ENCODE measurements at regions not wholly inside any gene's neighbourhood (a gene's known extent, or its start where the extent isn't known, plus 50 kb on each side); places are given as distances from the start of the nearest gene placed in this dataset.

DNA sequence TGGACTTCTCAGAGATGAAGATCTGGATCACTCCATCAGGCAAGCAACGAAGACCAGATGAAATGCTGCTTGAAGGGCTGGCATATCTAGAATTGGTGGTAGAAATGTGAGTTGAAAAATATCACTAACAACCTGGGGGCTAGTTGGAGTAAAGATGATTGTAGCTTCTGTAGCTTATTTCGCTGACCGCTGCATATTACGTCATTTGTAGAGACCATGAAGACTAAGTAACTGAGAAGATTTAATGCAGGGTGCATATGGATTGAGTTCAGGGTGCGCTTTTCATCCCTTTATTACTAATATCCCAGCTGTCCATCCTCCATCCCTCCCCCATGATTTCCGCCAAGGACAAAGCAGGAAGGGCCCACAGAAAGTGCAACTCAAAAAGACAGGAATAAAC lies 1364.0 kb downstream of the PCDH9 start:
- no peak for TF ChIP-seq GATA3 (IDR thresholded peaks at IDR 0.05; ENCODE audit: low read depth, low read length)
- TF ChIP-seq GATA2 (IDR thresholded peaks at IDR 0.05; ENCODE audit: low read depth, low read length), result no peak
